LNCaP clone FGC (cell line): ENCODE measurements at regions not wholly inside any gene's neighbourhood (a gene's known extent, or its start where the extent isn't known, plus 50 kb on each side); places are given as distances from the start of the nearest gene placed in this dataset.

Experiments
- DNase-seq: peaks from one replicate; pipeline ENCODE4 v3.0.0-alpha.2; 2011; ENCODE audit warnings: low read depth
- H3K4me3 ChIP-seq: 2 replicates; pipeline ENCODE4 v1.5.1; 2011; ENCODE audit warnings: mild to moderate bottlenecking, low read depth, low read length, control low read depth
- TF ChIP-seq, protein P1 (sequence below): IDR thresholded peaks from 2 replicates; pipeline ENCODE4 v1.5.1; 2012; ENCODE audit warnings: mild to moderate bottlenecking; ENCODE audit not compliant: control insufficient read depth, insufficient read depth; ENCODE audit errors: extremely low read depth

GRCh38 chr16:82368041-82368440 is 198.0 kb upstream of the MPHOSPH6 start:
- peak; percentile 66 for DNase-seq
- TF ChIP-seq, protein P1, sequence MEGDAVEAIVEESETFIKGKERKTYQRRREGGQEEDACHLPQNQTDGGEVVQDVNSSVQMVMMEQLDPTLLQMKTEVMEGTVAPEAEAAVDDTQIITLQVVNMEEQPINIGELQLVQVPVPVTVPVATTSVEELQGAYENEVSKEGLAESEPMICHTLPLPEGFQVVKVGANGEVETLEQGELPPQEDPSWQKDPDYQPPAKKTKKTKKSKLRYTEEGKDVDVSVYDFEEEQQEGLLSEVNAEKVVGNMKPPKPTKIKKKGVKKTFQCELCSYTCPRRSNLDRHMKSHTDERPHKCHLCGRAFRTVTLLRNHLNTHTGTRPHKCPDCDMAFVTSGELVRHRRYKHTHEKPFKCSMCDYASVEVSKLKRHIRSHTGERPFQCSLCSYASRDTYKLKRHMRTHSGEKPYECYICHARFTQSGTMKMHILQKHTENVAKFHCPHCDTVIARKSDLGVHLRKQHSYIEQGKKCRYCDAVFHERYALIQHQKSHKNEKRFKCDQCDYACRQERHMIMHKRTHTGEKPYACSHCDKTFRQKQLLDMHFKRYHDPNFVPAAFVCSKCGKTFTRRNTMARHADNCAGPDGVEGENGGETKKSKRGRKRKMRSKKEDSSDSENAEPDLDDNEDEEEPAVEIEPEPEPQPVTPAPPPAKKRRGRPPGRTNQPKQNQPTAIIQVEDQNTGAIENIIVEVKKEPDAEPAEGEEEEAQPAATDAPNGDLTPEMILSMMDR, result peak; percentile 72
- H3K4me3 ChIP-seq, result no peak overlapping the region

DNA sequence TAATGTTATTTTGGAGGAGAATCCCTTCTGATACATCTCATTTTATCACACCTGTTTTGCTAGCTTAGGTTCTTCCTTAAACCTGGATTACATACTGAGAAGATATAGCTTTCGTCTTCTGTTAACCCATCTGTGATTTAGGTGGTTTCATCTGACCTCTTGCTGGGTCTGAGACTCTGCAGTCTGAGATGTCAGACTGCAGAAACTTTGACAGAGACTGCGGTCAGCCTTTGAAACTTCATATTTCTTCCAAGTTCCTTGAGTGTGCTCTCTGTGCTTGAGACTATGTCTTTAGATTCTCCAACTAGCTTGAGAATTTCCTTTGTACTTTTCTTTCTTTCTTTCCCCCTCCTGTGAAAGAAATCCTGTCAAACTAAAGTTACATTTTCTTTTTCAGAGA is 196.4 kb upstream of the MPHOSPH6 start:
- no peak overlapping the region for H3K4me3 ChIP-seq
- DNase-seq, result no peak
- TF ChIP-seq, protein P1, result no peak

GRCh38 chr16:82364690-82365089 is 194.7 kb upstream of the MPHOSPH6 start:
- TF ChIP-seq, protein P1, result no peak
- no peak overlapping the region for H3K4me3 ChIP-seq
- no peak for DNase-seq

DNA sequence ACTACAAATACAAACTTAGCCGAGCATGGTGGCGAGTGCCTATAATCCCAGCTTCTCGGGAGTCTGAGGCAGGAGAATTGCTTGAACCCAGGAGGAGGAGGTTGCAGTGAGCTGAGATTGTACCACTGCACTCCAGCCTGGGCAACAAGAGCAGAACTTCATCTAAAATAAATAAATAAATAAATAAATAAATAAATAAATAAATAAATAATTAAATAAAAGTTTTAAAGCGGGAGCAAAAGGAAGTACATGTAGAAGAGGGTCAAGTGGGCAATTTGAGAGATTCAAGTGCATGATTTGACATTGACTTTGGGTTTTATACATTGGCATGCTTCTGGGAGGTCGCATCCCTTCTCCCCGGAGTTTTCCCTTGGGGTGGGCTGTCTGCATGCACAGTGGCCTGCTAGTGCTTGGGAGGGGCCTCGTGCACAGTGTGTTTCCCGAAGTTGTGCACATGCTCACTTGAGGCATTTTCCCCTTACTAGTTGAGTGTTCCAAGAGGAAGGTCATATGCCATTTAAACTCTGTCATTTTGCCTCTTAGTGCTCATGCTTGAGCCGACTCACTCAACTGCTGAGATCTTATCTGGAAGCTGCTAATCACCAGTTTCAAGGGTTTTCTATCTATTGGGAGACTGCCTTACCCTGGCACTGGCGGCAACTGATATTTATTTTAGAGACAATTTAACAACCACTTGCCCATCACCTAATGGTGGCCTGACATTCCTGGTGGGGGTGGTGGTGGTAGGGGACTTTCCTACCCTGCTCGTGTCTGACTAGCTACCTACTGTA is 193.2 kb upstream of the MPHOSPH6 start:
- H3K4me3 ChIP-seq, result no peak overlapping the region
- no peak for DNase-seq
- TF ChIP-seq, protein P1, result no peak

GRCh38 chr16:82361885-82362284 is 191.9 kb upstream of the MPHOSPH6 start:
- DNase-seq, result no peak
- TF ChIP-seq, protein P1, result no peak

GRCh38 chr16:82360024-82360783 is 190.2 kb upstream of the MPHOSPH6 start:
- TF ChIP-seq, protein P1, result no peak
- H3K4me3 ChIP-seq, result no peak overlapping the region
- no peak for DNase-seq

More at GRCh38 chr16:82361885-82362284, 191.9 kb upstream of the MPHOSPH6 start:
- no peak overlapping the region for H3K4me3 ChIP-seq
